Calu3 (cell line): ENCODE measurements at regions not wholly inside any gene's neighbourhood (a gene's known extent, or its start where the extent isn't known, plus 50 kb on each side); places are given as distances from the start of the nearest gene placed in this dataset.

Experiments
- BruUV-seq: library from RNA; stranded (reverse); fragments of 400-500 nt; replicated peaks from 2 replicates; lab custom pipeline; 2021; lab: Mats Ljungman, UMichigan
- CTCF ChIA-PET: fragments of 300-600 bp; sonication (Branson Sonifier 250); formaldehyde crosslinking; loops from one replicate; lab custom pipeline; 2022; ENCODE audit warnings: antibody characterized with exemption; lab: Charles Lee
- DNase-seq: peaks from one replicate; pipeline ENCODE4 v3.0.0; 2022
- H3K27ac Mint-ChIP-seq: one replicate; pipeline ENCODE4 v1.8.0; 2022; ENCODE audit warnings: mixed read lengths; ENCODE audit not compliant: unreplicated experiment
- H3K27me3 Mint-ChIP-seq: one replicate; pipeline ENCODE4 v1.8.0; 2022; ENCODE audit warnings: mixed read lengths; ENCODE audit not compliant: unreplicated experiment
- H3K36me3 Mint-ChIP-seq: one replicate; pipeline ENCODE4 v1.8.0; 2022; ENCODE audit warnings: mild to moderate bottlenecking, moderate library complexity, mixed read lengths; ENCODE audit not compliant: insufficient read depth, unreplicated experiment
- H3K4me1 Mint-ChIP-seq: one replicate; pipeline ENCODE4 v1.8.0; 2022; ENCODE audit warnings: mild to moderate bottlenecking, low read depth, mixed read lengths; ENCODE audit not compliant: unreplicated experiment
- H3K4me3 Mint-ChIP-seq: one replicate; pipeline ENCODE4 v1.8.0; 2022; ENCODE audit warnings: mild to moderate bottlenecking, low read depth, moderate library complexity, mixed read lengths; ENCODE audit not compliant: unreplicated experiment
- H3K9me3 Mint-ChIP-seq: one replicate; pipeline ENCODE4 v1.8.0; 2022; ENCODE audit warnings: low read depth, mixed read lengths; ENCODE audit not compliant: unreplicated experiment
- intact Hi-C: fragments of 100-400 bp; cut with micrococcal nuclease; formaldehyde crosslinking; loops from one replicate; pipeline ENCODE4 v1.10.0; 2022; ENCODE audit not compliant: unreplicated experiment
- TF ChIP-seq, protein P1 (sequence below): fragments of 200-600 bp; IDR thresholded peaks from one replicate; pipeline ENCODE4 v1.8.0; 2022; ENCODE audit warnings: antibody characterized with exemption; ENCODE audit not compliant: unreplicated experiment

DNA sequence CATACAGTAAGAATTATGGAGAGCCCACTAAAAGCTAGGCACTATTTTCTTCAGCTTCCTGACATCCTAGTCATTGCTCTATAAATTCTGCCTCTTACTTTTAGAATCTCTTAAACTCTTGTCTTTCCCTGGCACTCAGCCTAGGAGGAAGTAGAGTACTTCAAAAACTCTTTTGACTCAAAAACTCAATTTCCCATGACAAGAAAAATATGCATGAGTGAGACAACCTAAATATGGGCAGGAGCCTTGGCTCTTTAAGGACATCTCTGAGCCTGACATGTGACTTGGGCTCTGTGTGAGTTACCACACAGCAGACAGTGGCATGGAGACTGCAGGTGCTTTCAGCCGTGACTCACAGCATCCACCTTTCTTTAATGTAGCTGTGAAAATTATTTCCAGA is 97.5 kb upstream of the CCDC179 start:
- no peak overlapping the region for H3K27ac Mint-ChIP-seq

DNA sequence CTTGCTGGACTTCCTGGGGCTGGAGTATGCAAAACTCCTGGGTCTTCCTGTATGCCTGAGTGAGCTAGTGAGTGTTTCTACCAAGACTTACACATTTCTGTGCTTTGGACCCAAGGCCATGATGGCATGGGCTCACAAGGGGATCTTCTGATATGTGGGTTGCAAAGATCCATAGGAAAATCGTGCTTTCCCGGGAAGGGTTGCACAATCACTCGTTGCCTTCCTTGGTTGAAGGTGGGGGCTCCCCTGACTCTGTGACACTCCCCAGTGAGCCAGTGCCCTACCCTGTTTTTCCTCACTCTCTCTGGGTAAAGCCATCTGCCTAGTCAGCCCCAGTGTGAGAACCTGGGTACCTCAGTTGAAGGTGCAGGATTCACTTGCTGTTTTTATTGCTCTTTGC is 114.0 kb upstream of the CCDC179 start:
- H3K27me3 Mint-ChIP-seq: no peaks in the 10 kb centered on the region
- intact Hi-C loops: no loop called here
- H3K27ac Mint-ChIP-seq: no peak overlapping the region
- TF ChIP-seq, protein P1, sequence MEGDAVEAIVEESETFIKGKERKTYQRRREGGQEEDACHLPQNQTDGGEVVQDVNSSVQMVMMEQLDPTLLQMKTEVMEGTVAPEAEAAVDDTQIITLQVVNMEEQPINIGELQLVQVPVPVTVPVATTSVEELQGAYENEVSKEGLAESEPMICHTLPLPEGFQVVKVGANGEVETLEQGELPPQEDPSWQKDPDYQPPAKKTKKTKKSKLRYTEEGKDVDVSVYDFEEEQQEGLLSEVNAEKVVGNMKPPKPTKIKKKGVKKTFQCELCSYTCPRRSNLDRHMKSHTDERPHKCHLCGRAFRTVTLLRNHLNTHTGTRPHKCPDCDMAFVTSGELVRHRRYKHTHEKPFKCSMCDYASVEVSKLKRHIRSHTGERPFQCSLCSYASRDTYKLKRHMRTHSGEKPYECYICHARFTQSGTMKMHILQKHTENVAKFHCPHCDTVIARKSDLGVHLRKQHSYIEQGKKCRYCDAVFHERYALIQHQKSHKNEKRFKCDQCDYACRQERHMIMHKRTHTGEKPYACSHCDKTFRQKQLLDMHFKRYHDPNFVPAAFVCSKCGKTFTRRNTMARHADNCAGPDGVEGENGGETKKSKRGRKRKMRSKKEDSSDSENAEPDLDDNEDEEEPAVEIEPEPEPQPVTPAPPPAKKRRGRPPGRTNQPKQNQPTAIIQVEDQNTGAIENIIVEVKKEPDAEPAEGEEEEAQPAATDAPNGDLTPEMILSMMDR: no peak
- H3K9me3 Mint-ChIP-seq: peaks cover 8% of the 10 kb centered on the region
- peaks cover 21% of the 10 kb centered on the region for H3K4me1 Mint-ChIP-seq
- H3K36me3 Mint-ChIP-seq: peaks cover 4% of the 10 kb centered on the region
- BruUV-seq: no TSS peak
- CTCF ChIA-PET: no interaction called here
- no peak overlapping the region for H3K4me3 Mint-ChIP-seq
- no peak for DNase-seq

More for the DNA sequence above, 97.5 kb upstream of the CCDC179 start:
- no peak overlapping the region for H3K4me3 Mint-ChIP-seq
- CTCF ChIA-PET: no interaction called here
- no peaks in the 10 kb centered on the region for H3K27me3 Mint-ChIP-seq
- H3K36me3 Mint-ChIP-seq: no peaks in the 10 kb centered on the region
- DNase-seq: peak; percentile 11
- no peaks in the 10 kb centered on the region for H3K4me1 Mint-ChIP-seq
- H3K9me3 Mint-ChIP-seq: peaks cover 6% of the 10 kb centered on the region
- no TSS peak for BruUV-seq
- intact Hi-C loops: no loop called here
- TF ChIP-seq, protein P1: no peak

DNA sequence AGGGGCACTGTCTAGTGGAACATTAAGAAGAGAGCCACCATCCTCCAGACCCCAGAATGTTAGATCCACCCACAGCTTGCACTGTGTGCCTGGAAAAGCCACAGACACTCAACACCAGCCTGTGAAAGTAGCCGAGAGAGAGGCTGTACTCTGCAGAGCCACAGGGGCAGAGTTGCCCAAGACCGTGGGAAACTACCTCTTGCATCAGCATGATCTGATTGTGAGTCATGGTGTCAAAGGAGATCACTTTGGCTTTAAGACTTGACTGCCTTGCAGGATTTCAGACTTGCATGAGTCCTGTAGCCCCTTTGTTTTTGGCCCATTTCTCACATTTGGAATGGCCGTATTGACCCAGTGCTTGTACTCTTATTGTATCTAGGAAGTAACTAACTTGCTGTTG is 115.9 kb upstream of the CCDC179 start:
- Mint-ChIP-seq H3K4me3 (no peak overlapping the region), H3K4me1 (peaks cover 21% of the 10 kb centered on the region), H3K9me3 (peaks cover 6% of the 10 kb centered on the region), H3K36me3 (peaks cover 4% of the 10 kb centered on the region), H3K27me3 (no peaks in the 10 kb centered on the region), H3K27ac (peak overlapping the region; percentile 40)
- DNase-seq: peak; percentile 65
- no TSS peak for BruUV-seq
- CTCF ChIA-PET: interaction anchor here (0.6 kb wide), 1 partner anchor 700 kb away, joined by 4 read pairs; no protein-coding TSS in a partner anchor
- intact Hi-C loops: no loop called here
- TF ChIP-seq, protein P1: no peak

DNA sequence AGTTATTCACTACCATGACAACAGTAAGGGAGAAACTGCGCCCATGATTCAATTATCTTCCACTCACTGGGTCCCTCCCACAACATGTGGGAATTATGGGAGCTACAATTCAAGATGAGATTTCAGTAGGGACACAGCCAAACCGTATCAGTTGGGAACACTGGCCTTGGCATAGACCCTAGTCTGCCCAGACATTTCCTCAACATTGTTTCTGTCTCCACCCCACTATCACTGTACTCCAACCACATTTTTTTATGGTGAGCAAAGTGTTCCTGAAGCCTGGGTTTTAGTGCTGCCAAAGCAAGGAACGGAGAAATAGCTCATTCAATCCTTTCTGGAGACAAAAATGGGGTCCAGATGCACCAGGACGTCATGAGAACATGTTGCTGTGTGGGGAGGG is 122.6 kb upstream of the CCDC179 start:
- DNase-seq: no peak
- CTCF ChIA-PET: no interaction called here
- no peaks in the 10 kb centered on the region for H3K36me3 Mint-ChIP-seq
- H3K27me3 Mint-ChIP-seq: no peaks in the 10 kb centered on the region
- no peaks in the 10 kb centered on the region for H3K4me1 Mint-ChIP-seq
- intact Hi-C loops: no loop called here
- peaks cover 3% of the 10 kb centered on the region for H3K9me3 Mint-ChIP-seq
- TF ChIP-seq, protein P1: no peak
- no peak overlapping the region for H3K27ac Mint-ChIP-seq
- H3K4me3 Mint-ChIP-seq: no peak overlapping the region
- no TSS peak for BruUV-seq
